Gastroesophageal sphincter (tissue), 4 donors: ENCODE measurements at regions not wholly inside any gene's neighbourhood (a gene's known extent, or its start where the extent isn't known, plus 50 kb on each side); places are given as distances from the start of the nearest gene placed in this dataset.

Experiments
- ATAC-seq: fragments of 150-250 bp; one replicate; pipeline ENCODE4 v1.9.1; 2016; ENCODE audit warnings: mild to moderate bottlenecking, moderate library complexity
- H3K27ac ChIP-seq, 4 donors: fragments of 200-600 bp; sonication (generic) in 3 of 4; 1 replicate in 3 of 4; 2 replicates in 1 of 4; pipeline ENCODE4 v1.5.1; 2016 to 2019
- H3K27me3 ChIP-seq: fragments of 200-600 bp; sonication (generic); one replicate; pipeline ENCODE4 v1.5.1; 2019
- H3K36me3 ChIP-seq, 2 donors: fragments of 200-600 bp; sonication (generic); one replicate each; pipeline ENCODE4 v1.5.1; 2019; ENCODE audit warnings: control low read depth in 1 of 2
- H3K4me1 ChIP-seq, 3 donors: fragments of 200-600 bp; sonication (generic); 1 replicate in 2 of 3; 2 replicates in 1 of 3; pipeline ENCODE4 v1.5.1; 2016 to 2019; ENCODE audit warnings: control low read depth in 2 of 3
- H3K4me3 ChIP-seq, 2 donors: fragments of 200-600 bp; sonication (generic); one replicate each; pipeline ENCODE4 v1.5.1; 2019; ENCODE audit warnings: mild to moderate bottlenecking in 1 of 2, moderate library complexity in 1 of 2
- H3K9me3 ChIP-seq, 3 donors: fragments of 200-600 bp; sonication (generic); one replicate each; pipeline ENCODE4 v1.5.1; 2017 to 2019; ENCODE audit warnings: control low read depth in 2 of 3
- CTCF ChIP-seq, 4 experiments: fragments of 200-600 bp in 2 of 4; fragments of 450-650 bp in 2 of 4; sonication (generic) in 1 of 4; IDR thresholded peaks; one replicate each; pipeline ENCODE4 v1.5.1; 2017 to 2019; ENCODE audit warnings: antibody characterized with exemption in 4 of 4, mild to moderate bottlenecking in 2 of 4, moderate library complexity in 2 of 4
- EP300 ChIP-seq: sonication (generic); formaldehyde crosslinking; IDR thresholded peaks from one replicate; pipeline ENCODE4 v1.6.1; 2017; ENCODE audit warnings: antibody characterized with exemption, mild to moderate bottlenecking
- POLR2A ChIP-seq, 2 donors: fragments of 450-650 bp; IDR thresholded peaks; one replicate each; pipeline ENCODE4 v1.6.1; 2017; ENCODE audit warnings: antibody characterized with exemption in 2 of 2, mild to moderate bottlenecking in 2 of 2, moderate library complexity in 1 of 2
- POLR2AphosphoS5 ChIP-seq: sonication (generic); formaldehyde crosslinking; IDR thresholded peaks from one replicate; pipeline ENCODE4 v1.6.1; 2017; ENCODE audit warnings: antibody characterized with exemption
- whole genome bisulfite sequencing, 2 donors: methylation state at CpG; one replicate each; pipeline ENCODE4 v1.1.5; 2018; ENCODE audit warnings: low coverage in 1 of 2; 5-methylcytosine and 5-hydroxymethylcytosine counted together

- H3K27me3 ChIP-seq, result peaks cover 50% of the 10 kb centered on the region
- ATAC-seq, result no peak
Measured at GRCh38 chr22:48949375-48950149, 878.1 kb downstream of the BRD1 start.

GRCh38 chr22:48948575-48949170 is 879.0 kb downstream of the BRD1 start:
- 75 to 86% methylated on average over 3 to 5 of the region's 6 CpGs for WGBS, 2 donors
- ATAC-seq, result no peak

More at GRCh38 chr22:48949375-48950149, 878.1 kb downstream of the BRD1 start:
- TF ChIP-seq POLR2A (IDR thresholded peaks at IDR 0.05) (no peak), CTCF (IDR thresholded peaks at IDR 0.05) (no peak), EP300 (no peak), POLR2AphosphoS5 (no peak)
- no peak overlapping the region for H3K4me3 ChIP-seq
- H3K9me3 ChIP-seq, result peaks cover 0 to 9% (median 0%) of the 10 kb centered on the region in 3 donors
- no peaks in the 10 kb centered on the region for H3K36me3 ChIP-seq
- no peaks in the 10 kb centered on the region for H3K4me1 ChIP-seq
- no peak overlapping the region for H3K27ac ChIP-seq
- WGBS, 2 donors, result 56 to 86% methylated on average over 3 to 4 of the region's 18 CpGs

GRCh38 chr22:48947636-48948035 is 880.0 kb downstream of the BRD1 start:
- TF ChIP-seq POLR2AphosphoS5, result no peak
- no peak for TF ChIP-seq EP300
- no peak for TF ChIP-seq CTCF (IDR thresholded peaks at IDR 0.05)
- TF ChIP-seq POLR2A (IDR thresholded peaks at IDR 0.05), result no peak
- Histone ChIP-seq H3K27ac (no peak overlapping the region), H3K4me3 (no peak overlapping the region), H3K4me1 (no peaks in the 10 kb centered on the region), H3K36me3 (no peaks in the 10 kb centered on the region), H3K27me3 (peaks cover 45% of the 10 kb centered on the region), H3K9me3 (peaks cover 0 to 15% (median 0%) of the 10 kb centered on the region in 3 donors)
- WGBS, 2 donors, result 89 to 90% methylated on average over 5 of the region's 5 CpGs
- ATAC-seq, result no peak

More at GRCh38 chr22:48948575-48949170, 879.0 kb downstream of the BRD1 start:
- no peak for TF ChIP-seq POLR2AphosphoS5
- no peak for TF ChIP-seq CTCF (IDR thresholded peaks at IDR 0.05)
- Histone ChIP-seq H3K4me1 (no peaks in the 10 kb centered on the region), H3K27me3 (peaks cover 52% of the 10 kb centered on the region), H3K4me3 (no peak overlapping the region), H3K9me3 (peaks cover 0 to 15% (median 0%) of the 10 kb centered on the region in 3 donors), H3K36me3 (no peaks in the 10 kb centered on the region), H3K27ac (no peak overlapping the region)

- Histone ChIP-seq H3K4me1 (no peaks in the 10 kb centered on the region), H3K9me3 (peaks cover 0 to 10% (median 0%) of the 10 kb centered on the region in 3 donors), H3K27me3 (peaks cover 31% of the 10 kb centered on the region), H3K36me3 (no peaks in the 10 kb centered on the region), H3K4me3 (no peak overlapping the region), H3K27ac (no peak overlapping the region)
- 80% methylated on average over 1 of the region's 22 CpGs; no CpG with 5 or more reads in 1 of the 2 donors for WGBS, 2 donors
- TF ChIP-seq EP300 (no peak), POLR2AphosphoS5 (no peak), POLR2A (IDR thresholded peaks at IDR 0.05) (no peak), CTCF (IDR thresholded peaks at IDR 0.05) (no peak)
- ATAC-seq, result no peak
Measured at GRCh38 chr22:48945621-48946458, 881.8 kb downstream of the BRD1 start.
